ENCODE measurements at regions not wholly inside any gene's neighbourhood (a gene's known extent, or its start where the extent isn't known, plus 50 kb on each side); places are given as distances from the start of the nearest gene placed in this dataset.

- H3K4me2 ChIP-seq: peak overlapping the region; percentile 41
- H3K4me3 ChIP-seq: no peak overlapping the region
- TF ChIP-seq, protein P1, sequence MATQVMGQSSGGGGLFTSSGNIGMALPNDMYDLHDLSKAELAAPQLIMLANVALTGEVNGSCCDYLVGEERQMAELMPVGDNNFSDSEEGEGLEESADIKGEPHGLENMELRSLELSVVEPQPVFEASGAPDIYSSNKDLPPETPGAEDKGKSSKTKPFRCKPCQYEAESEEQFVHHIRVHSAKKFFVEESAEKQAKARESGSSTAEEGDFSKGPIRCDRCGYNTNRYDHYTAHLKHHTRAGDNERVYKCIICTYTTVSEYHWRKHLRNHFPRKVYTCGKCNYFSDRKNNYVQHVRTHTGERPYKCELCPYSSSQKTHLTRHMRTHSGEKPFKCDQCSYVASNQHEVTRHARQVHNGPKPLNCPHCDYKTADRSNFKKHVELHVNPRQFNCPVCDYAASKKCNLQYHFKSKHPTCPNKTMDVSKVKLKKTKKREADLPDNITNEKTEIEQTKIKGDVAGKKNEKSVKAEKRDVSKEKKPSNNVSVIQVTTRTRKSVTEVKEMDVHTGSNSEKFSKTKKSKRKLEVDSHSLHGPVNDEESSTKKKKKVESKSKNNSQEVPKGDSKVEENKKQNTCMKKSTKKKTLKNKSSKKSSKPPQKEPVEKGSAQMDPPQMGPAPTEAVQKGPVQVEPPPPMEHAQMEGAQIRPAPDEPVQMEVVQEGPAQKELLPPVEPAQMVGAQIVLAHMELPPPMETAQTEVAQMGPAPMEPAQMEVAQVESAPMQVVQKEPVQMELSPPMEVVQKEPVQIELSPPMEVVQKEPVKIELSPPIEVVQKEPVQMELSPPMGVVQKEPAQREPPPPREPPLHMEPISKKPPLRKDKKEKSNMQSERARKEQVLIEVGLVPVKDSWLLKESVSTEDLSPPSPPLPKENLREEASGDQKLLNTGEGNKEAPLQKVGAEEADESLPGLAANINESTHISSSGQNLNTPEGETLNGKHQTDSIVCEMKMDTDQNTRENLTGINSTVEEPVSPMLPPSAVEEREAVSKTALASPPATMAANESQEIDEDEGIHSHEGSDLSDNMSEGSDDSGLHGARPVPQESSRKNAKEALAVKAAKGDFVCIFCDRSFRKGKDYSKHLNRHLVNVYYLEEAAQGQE (IDR thresholded peaks at IDR 0.05): no peak
- TF ChIP-seq, protein P2, sequence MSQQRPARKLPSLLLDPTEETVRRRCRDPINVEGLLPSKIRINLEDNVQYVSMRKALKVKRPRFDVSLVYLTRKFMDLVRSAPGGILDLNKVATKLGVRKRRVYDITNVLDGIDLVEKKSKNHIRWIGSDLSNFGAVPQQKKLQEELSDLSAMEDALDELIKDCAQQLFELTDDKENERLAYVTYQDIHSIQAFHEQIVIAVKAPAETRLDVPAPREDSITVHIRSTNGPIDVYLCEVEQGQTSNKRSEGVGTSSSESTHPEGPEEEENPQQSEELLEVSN (IDR thresholded peaks at IDR 0.05; ENCODE audit: borderline replicate concordance, low read depth): no peak
- TF ChIP-seq ZFP36 (IDR thresholded peaks at IDR 0.05; ENCODE audit: borderline replicate concordance, partially characterized antibody) (no peak), GATA3 (IDR thresholded peaks at IDR 0.05; ENCODE audit: borderline replicate concordance) (no peak), BHLHE40 (IDR thresholded peaks at IDR 0.05; ENCODE audit: low read depth, low read length) (no peak), ZC3H11A (IDR thresholded peaks at IDR 0.05) (no peak), SREBF2 (IDR thresholded peaks at IDR 0.05) (no peak), POLR2A (IDR thresholded peaks at IDR 0.05; ENCODE audit: low read length) (no peak), TP53 (CRISPR knock-in tag; IDR thresholded peaks at IDR 0.05) (no peak), TFCP2L1 (CRISPR knock-in tag; IDR thresholded peaks at IDR 0.05) (no peak), KDM5A (IDR thresholded peaks at IDR 0.05) (no peak), EHMT2 (IDR thresholded peaks at IDR 0.05; ENCODE audit: low read depth) (no peak), RARB (CRISPR knock-in tag; IDR thresholded peaks at IDR 0.05) (no peak), HDAC2 (IDR thresholded peaks at IDR 0.05) (no peak), RFX5 (IDR thresholded peaks at IDR 0.05) (no peak), SMC3 (IDR thresholded peaks at IDR 0.05) (no peak), FOXS1 (CRISPR knock-in tag; IDR thresholded peaks at IDR 0.05) (no peak), PHF8 (IDR thresholded peaks at IDR 0.05; ENCODE audit: borderline replicate concordance, low read depth) (no peak)
- TF ChIP-seq, protein P3, sequence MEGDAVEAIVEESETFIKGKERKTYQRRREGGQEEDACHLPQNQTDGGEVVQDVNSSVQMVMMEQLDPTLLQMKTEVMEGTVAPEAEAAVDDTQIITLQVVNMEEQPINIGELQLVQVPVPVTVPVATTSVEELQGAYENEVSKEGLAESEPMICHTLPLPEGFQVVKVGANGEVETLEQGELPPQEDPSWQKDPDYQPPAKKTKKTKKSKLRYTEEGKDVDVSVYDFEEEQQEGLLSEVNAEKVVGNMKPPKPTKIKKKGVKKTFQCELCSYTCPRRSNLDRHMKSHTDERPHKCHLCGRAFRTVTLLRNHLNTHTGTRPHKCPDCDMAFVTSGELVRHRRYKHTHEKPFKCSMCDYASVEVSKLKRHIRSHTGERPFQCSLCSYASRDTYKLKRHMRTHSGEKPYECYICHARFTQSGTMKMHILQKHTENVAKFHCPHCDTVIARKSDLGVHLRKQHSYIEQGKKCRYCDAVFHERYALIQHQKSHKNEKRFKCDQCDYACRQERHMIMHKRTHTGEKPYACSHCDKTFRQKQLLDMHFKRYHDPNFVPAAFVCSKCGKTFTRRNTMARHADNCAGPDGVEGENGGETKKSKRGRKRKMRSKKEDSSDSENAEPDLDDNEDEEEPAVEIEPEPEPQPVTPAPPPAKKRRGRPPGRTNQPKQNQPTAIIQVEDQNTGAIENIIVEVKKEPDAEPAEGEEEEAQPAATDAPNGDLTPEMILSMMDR (IDR thresholded peaks at IDR 0.05): no peak
- no peak overlapping the region for H3K27ac ChIP-seq
- no peak; a peak in 1 of 6 replicates for ATAC-seq
- CTCF ChIA-PET: no interaction called here
- FAIRE-seq: no peak
- H3K4me1 ChIP-seq: peaks cover 6% of the 10 kb centered on the region; the same call in 1 of the 3 replicates
- H3K9me3 ChIP-seq: no peaks in the 10 kb centered on the region
- POLR2A ChIA-PET: no interaction called here
- peak in 1 of 2 experiments; percentile 25 for DNase-seq (ENCODE audit: low read depth in 1 of 2, low spot score in 1 of 2)
Observed at GRCh38 chr12:83980398-83980797, 932.2 kb downstream of the SLC6A15 start.

DNA sequence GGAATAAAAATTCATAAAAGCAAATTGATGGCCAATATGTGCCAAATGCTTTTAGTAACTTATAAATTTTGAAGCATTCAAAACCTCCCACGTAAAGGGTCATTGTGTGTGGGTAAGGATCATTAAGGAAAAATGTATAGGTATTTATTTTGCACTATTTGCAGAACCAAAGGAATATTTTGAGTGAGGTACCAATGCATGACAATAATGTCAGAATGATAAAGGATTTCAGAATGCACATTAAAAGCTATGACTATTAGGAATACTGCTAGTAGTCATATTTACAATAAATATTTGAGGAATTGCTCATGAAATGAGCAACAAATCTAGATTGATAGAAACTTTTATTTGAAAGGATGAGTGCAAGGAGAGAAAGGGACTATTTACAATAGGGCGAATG is 932.8 kb downstream of the SLC6A15 start:
- FAIRE-seq (no peak), ATAC-seq (peak in 1 of 2 experiments; percentile 29; a peak in 2 of 6 replicates), DNase-seq (ENCODE audit: low read depth in 1 of 2, low spot score in 1 of 2) (no peak)
- peak; percentile 68; the same call in 1 of the 2 replicates for TF ChIP-seq GATA3 (IDR thresholded peaks at IDR 0.05; ENCODE audit: borderline replicate concordance)
- TF ChIP-seq FOXS1 (CRISPR knock-in tag; IDR thresholded peaks at IDR 0.05): no peak
- no peak overlapping the region for H3K4me3 ChIP-seq
- H3K4me1 ChIP-seq: peaks cover 6% of the 10 kb centered on the region; the same call in 1 of the 3 replicates
- H3K9me3 ChIP-seq: no peaks in the 10 kb centered on the region
- H3K4me2 ChIP-seq: peak overlapping the region; percentile 41
- CTCF ChIA-PET: no interaction called here
- 5% methylated on average over 2 of the region's 2 CpGs for WGBS (ENCODE audit: missing lambda C conversion rate)
- POLR2A ChIA-PET: no interaction called here
- H3K27ac ChIP-seq: no peak overlapping the region

- no peak for ATAC-seq
- no peak for DNase-seq (ENCODE audit: low read depth in 1 of 2, low spot score in 1 of 2)
- WGBS (ENCODE audit: missing lambda C conversion rate): 67% methylated on average over 3 of the region's 3 CpGs
- no peak overlapping the region for H3K4me3 ChIP-seq
- CTCF ChIA-PET: no interaction called here
- H3K27ac ChIP-seq: no peak overlapping the region
- no peaks in the 10 kb centered on the region for H3K9me3 ChIP-seq
- POLR2A ChIA-PET: no interaction called here
- H3K4me1 ChIP-seq: no peaks in the 10 kb centered on the region
- no peak overlapping the region for H3K4me2 ChIP-seq
- no peak for FAIRE-seq
- no peak for TF ChIP-seq SMC3 (IDR thresholded peaks at IDR 0.05)
- no peak for TF ChIP-seq HDAC2 (IDR thresholded peaks at IDR 0.05)
- no peak for TF ChIP-seq HOXA7 (CRISPR knock-in tag; IDR thresholded peaks at IDR 0.05)
- TF ChIP-seq BHLHE40 (IDR thresholded peaks at IDR 0.05; ENCODE audit: low read depth, low read length): no peak
- no peak for TF ChIP-seq ZNF302 (CRISPR knock-in tag; IDR thresholded peaks at IDR 0.05)
- no peak for TF ChIP-seq HOXB5 (CRISPR knock-in tag; IDR thresholded peaks at IDR 0.05)
- no peak for TF ChIP-seq HEYL (CRISPR knock-in tag; IDR thresholded peaks at IDR 0.05)
- TF ChIP-seq RCOR1 (IDR thresholded peaks at IDR 0.05; ENCODE audit: low read depth, low read length): no peak
- no peak for TF ChIP-seq EP300 (IDR thresholded peaks at IDR 0.05)
- no peak for TF ChIP-seq CEBPB (IDR thresholded peaks at IDR 0.05)
- TF ChIP-seq TP53 (CRISPR knock-in tag; IDR thresholded peaks at IDR 0.05): no peak
- TF ChIP-seq, protein P4, sequence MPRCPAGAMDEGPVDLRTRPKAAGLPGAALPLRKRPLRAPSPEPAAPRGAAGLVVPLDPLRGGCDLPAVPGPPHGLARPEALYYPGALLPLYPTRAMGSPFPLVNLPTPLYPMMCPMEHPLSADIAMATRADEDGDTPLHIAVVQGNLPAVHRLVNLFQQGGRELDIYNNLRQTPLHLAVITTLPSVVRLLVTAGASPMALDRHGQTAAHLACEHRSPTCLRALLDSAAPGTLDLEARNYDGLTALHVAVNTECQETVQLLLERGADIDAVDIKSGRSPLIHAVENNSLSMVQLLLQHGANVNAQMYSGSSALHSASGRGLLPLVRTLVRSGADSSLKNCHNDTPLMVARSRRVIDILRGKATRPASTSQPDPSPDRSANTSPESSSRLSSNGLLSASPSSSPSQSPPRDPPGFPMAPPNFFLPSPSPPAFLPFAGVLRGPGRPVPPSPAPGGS (IDR thresholded peaks at IDR 0.05): no peak
- no peak for TF ChIP-seq GATA3 (IDR thresholded peaks at IDR 0.05; ENCODE audit: borderline replicate concordance)
- no peak for TF ChIP-seq ZSCAN20 (CRISPR knock-in tag; IDR thresholded peaks at IDR 0.05)
Observed at GRCh38 chr12:83971781-83972180, 940.8 kb downstream of the SLC6A15 start.

Data from A549 (cell line).